Vagina (tissue), 2 donors: ENCODE measurements at regions not wholly inside any gene's neighbourhood (a gene's known extent, or its start where the extent isn't known, plus 50 kb on each side); places are given as distances from the start of the nearest gene placed in this dataset.

Experiments used
- DNase-seq, 2 donors: peaks; one replicate each; pipeline ENCODE4 v3.0.0-alpha.2; 2017; ENCODE audit errors: extremely low spot score in 2 of 2
- H3K27ac ChIP-seq: fragments of 200-600 bp; sonication (generic); one replicate; pipeline ENCODE4 v1.5.1; 2019
- H3K27me3 ChIP-seq: fragments of 200-600 bp; sonication (generic); one replicate; pipeline ENCODE4 v1.5.1; 2019
- H3K36me3 ChIP-seq, 2 donors: fragments of 200-600 bp; sonication (generic); one replicate each; pipeline ENCODE4 v1.5.1; 2017 to 2019
- H3K4me1 ChIP-seq: fragments of 200-600 bp; sonication (generic); one replicate; pipeline ENCODE4 v1.5.1; 2019
- H3K4me3 ChIP-seq, 2 donors: fragments of 200-600 bp; sonication (generic); 1 replicate in 1 of 2; 2 replicates in 1 of 2; pipeline ENCODE4 v1.5.1; 2016 to 2019
- H3K9me3 ChIP-seq: fragments of 200-600 bp; sonication (generic); one replicate; pipeline ENCODE4 v1.5.1; 2019
- POLR2A ChIP-seq, 2 donors: fragments of 450-650 bp; IDR thresholded peaks; one replicate each; pipeline ENCODE4 v1.6.1; 2017; ENCODE audit warnings: antibody characterized with exemption in 2 of 2, mild to moderate bottlenecking in 2 of 2, moderate library complexity in 2 of 2
- POLR2AphosphoS5 ChIP-seq, 2 donors: sonication (generic); formaldehyde crosslinking; IDR thresholded peaks; one replicate each; pipeline ENCODE4 v1.9.0; 2017; ENCODE audit warnings: antibody characterized with exemption in 2 of 2, mild to moderate bottlenecking in 2 of 2, low read depth in 1 of 2; ENCODE audit not compliant: insufficient read depth in 1 of 2
- intact Hi-C: fragments of 100-400 bp; cut with DNase I; formaldehyde crosslinking; loops from one replicate; pipeline ENCODE4 v1.15.1; 2023
- TF ChIP-seq, protein P1 (sequence below), 3 experiments: fragments of 450-650 bp in 2 of 3; fragments of 200-600 bp in 1 of 3; sonication (generic) in 1 of 3; IDR thresholded peaks; one replicate each; pipeline ENCODE4 v1.5.1; 2017 to 2019; ENCODE audit warnings: antibody characterized with exemption in 3 of 3, mild to moderate bottlenecking in 2 of 3, moderate library complexity in 2 of 3

DNA sequence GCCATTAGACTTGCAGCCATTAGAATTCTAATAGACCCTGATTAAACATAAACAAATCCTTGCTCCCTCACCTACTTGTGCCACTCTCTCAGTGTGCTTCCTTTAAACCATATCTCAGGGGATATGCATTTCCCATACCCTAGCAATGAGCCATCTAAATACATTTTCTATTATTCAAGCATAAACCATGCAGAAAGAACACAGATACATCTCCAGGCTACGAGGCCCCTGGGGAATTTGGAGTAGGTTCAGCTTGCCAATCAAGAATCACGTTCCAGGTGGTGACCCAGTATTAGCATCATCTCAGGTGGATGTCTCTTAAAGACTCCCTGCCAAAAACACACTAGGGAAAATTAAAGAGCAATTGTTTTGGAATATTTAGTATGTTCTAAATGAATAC lies 93.0 kb upstream of the CCL21 start:
- no peaks in the 10 kb centered on the region for H3K27me3 ChIP-seq
- TF ChIP-seq, protein P1, sequence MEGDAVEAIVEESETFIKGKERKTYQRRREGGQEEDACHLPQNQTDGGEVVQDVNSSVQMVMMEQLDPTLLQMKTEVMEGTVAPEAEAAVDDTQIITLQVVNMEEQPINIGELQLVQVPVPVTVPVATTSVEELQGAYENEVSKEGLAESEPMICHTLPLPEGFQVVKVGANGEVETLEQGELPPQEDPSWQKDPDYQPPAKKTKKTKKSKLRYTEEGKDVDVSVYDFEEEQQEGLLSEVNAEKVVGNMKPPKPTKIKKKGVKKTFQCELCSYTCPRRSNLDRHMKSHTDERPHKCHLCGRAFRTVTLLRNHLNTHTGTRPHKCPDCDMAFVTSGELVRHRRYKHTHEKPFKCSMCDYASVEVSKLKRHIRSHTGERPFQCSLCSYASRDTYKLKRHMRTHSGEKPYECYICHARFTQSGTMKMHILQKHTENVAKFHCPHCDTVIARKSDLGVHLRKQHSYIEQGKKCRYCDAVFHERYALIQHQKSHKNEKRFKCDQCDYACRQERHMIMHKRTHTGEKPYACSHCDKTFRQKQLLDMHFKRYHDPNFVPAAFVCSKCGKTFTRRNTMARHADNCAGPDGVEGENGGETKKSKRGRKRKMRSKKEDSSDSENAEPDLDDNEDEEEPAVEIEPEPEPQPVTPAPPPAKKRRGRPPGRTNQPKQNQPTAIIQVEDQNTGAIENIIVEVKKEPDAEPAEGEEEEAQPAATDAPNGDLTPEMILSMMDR (IDR thresholded peaks at IDR 0.05) = no peak
- TF ChIP-seq POLR2A (IDR thresholded peaks at IDR 0.05) (no peak), POLR2AphosphoS5 (IDR thresholded peaks at IDR 0.05; ENCODE audit: insufficient read depth in 1 of 2, low read depth in 1 of 2) (no peak)
- no peak overlapping the region for H3K4me3 ChIP-seq
- intact Hi-C loops = no loop called here
- no peaks in the 10 kb centered on the region for H3K9me3 ChIP-seq
- H3K36me3 ChIP-seq = no peaks in the 10 kb centered on the region
- DNase-seq = no peak
- no peaks in the 10 kb centered on the region for H3K4me1 ChIP-seq
- no peak overlapping the region for H3K27ac ChIP-seq

DNA sequence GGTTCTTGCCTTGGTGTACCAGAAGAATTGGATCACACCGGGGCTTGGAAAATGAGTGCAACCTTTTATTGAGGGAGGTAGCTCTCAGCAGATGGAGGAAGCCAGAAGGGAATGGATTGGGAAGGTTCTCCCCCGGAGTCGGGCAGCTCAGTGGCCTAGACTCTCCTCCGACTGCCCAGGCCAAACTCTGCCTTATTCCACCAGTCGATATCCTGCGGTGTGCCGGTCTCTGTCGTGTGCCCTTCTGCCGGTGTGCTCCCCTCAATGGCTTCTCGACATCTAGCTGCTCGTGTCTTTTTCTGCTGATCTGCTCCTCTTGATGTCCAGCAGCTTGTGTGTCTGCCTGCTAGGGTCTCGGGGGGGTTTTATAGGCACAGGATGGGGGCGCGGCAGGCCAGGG lies 87.4 kb upstream of the CCL21 start:
- no peak for DNase-seq
- Histone ChIP-seq H3K27ac (no peak overlapping the region), H3K36me3 (no peaks in the 10 kb centered on the region), H3K27me3 (no peaks in the 10 kb centered on the region), H3K4me3 (no peak overlapping the region), H3K4me1 (no peaks in the 10 kb centered on the region), H3K9me3 (no peaks in the 10 kb centered on the region)
- TF ChIP-seq POLR2A (IDR thresholded peaks at IDR 0.05) = no peak
- TF ChIP-seq, protein P1 (IDR thresholded peaks at IDR 0.05) = no peak
- TF ChIP-seq POLR2AphosphoS5 (IDR thresholded peaks at IDR 0.05; ENCODE audit: insufficient read depth in 1 of 2, low read depth in 1 of 2) = no peak
- intact Hi-C loops = no loop called here

DNA sequence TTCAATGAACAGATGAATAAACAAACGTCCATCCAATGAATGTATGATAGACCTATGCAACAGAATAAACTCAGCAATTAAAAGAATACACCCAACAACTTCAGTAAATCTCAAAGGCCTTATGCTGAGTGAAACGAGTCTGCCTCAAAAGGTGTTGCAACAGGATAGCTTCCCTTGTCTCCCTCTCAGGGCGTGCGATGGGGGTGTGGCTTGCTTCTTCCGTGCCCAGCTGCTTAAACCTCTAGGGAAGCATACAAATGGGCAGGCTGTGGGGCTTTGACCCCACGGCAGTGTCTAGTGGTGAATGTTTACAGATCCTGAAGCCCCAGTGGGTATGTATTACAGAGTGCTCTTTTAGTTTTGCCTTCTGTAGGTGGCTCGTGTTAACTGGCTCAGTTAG lies 87.0 kb upstream of the CCL21 start:
- Histone ChIP-seq H3K9me3 (no peaks in the 10 kb centered on the region), H3K4me1 (no peaks in the 10 kb centered on the region), H3K36me3 (no peaks in the 10 kb centered on the region), H3K27me3 (no peaks in the 10 kb centered on the region), H3K27ac (no peak overlapping the region), H3K4me3 (no peak overlapping the region)
- intact Hi-C loops = no loop called here
- DNase-seq = no peak
- TF ChIP-seq POLR2AphosphoS5 (IDR thresholded peaks at IDR 0.05; ENCODE audit: insufficient read depth in 1 of 2, low read depth in 1 of 2) = no peak
- TF ChIP-seq, protein P1 (IDR thresholded peaks at IDR 0.05) = no peak
- no peak for TF ChIP-seq POLR2A (IDR thresholded peaks at IDR 0.05)

DNA sequence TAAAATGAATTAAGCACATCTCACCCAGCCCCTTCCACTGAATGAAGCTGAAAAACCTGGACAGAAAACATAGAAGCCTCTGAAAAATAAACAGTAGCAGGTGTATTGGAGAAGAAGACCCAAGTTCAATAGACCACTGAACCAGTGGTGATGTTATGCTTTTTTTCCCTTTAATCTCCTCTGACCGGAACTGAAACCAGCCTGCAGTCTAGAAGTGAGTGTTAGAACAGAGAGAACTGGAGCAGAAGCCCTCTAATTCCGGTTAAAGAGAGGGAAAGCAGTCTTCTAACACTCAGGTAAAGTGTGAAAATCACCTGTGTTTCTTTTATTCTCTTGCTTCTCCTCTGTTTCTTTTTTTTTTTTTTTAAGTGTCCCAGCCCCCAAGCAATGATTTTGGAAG lies 83.5 kb upstream of the CCL21 start:
- no peaks in the 10 kb centered on the region for H3K36me3 ChIP-seq
- H3K4me3 ChIP-seq = no peak overlapping the region
- H3K9me3 ChIP-seq = no peaks in the 10 kb centered on the region
- H3K27ac ChIP-seq = no peak overlapping the region
- TF ChIP-seq, protein P1 (IDR thresholded peaks at IDR 0.05) = no peak
- no peak for TF ChIP-seq POLR2AphosphoS5 (IDR thresholded peaks at IDR 0.05; ENCODE audit: insufficient read depth in 1 of 2, low read depth in 1 of 2)
- no peaks in the 10 kb centered on the region for H3K4me1 ChIP-seq
- H3K27me3 ChIP-seq = no peaks in the 10 kb centered on the region
- DNase-seq = no peak
- intact Hi-C loops = no loop called here

DNA sequence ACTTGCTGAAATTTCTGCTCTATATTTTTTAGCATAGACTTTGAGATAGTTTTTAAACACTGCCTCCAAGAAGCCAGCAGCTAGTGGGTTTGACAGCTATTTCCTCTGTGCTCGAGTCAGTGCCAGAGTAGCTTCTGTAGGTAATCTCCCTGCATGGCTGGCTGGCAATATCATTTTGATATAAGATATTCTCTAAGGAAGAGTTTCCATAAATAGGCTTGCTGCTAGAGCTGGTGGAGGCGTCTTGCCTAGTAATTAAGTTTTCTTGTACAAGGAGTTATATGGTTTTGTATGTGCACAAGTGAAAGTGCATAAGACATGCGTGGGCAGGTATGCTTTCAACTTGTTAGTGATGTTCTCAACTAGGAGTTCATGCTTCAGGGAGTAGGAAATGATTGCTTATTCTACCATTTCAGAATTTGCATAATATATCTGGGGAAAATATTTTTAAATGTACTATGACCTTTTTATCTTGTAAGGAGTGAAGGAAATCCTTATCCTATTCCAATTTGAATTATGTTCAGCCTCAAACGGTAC lies 74.1 kb upstream of the CCL21 start:
- intact Hi-C loops = no loop called here
- H3K4me1 ChIP-seq = no peaks in the 10 kb centered on the region
- H3K4me3 ChIP-seq = no peak overlapping the region
- H3K9me3 ChIP-seq = no peaks in the 10 kb centered on the region
- H3K27me3 ChIP-seq = no peaks in the 10 kb centered on the region
- TF ChIP-seq, protein P1 (IDR thresholded peaks at IDR 0.05) = no peak
- TF ChIP-seq POLR2A (IDR thresholded peaks at IDR 0.05) (no peak), POLR2AphosphoS5 (IDR thresholded peaks at IDR 0.05; ENCODE audit: insufficient read depth in 1 of 2, low read depth in 1 of 2) (no peak)
- DNase-seq = no peak
- H3K36me3 ChIP-seq = no peaks in the 10 kb centered on the region
- H3K27ac ChIP-seq = no peak overlapping the region
